Upper lobe of right lung (tissue), 1 donor: ENCODE measurements at regions not wholly inside any gene's neighbourhood (a gene's known extent, or its start where the extent isn't known, plus 50 kb on each side); places are given as distances from the start of the nearest gene placed in this dataset.
"Not testable (repeated sequence)": the region's sequence is repeated elsewhere in the genome, so short reads cannot be mapped to it uniquely, and the experiment has no call there.

Experiments
- ATAC-seq: fragments of 200-7000 bp; cut with Tn5 transposase; one replicate; pipeline ENCODE4 v1.9.1; 2020; ENCODE audit warnings: mild to moderate bottlenecking, moderate library complexity
- DNase-seq: peaks from one replicate; pipeline ENCODE4 v3.0.0-alpha.2; 2020
- H3K27ac ChIP-seq: fragments of 200-600 bp; one replicate; pipeline ENCODE4 v1.8.0; 2022
- H3K27me3 ChIP-seq: fragments of 200-600 bp; one replicate; pipeline ENCODE4 v1.8.0; 2022; ENCODE audit warnings: mild to moderate bottlenecking
- H3K36me3 ChIP-seq: fragments of 200-600 bp; one replicate; pipeline ENCODE4 v1.8.0; 2022
- H3K4me1 ChIP-seq: fragments of 200-600 bp; one replicate; pipeline ENCODE4 v1.8.0; 2022
- H3K4me3 ChIP-seq: fragments of 200-600 bp; one replicate; pipeline ENCODE4 v1.8.0; 2022; ENCODE audit warnings: mild to moderate bottlenecking
- H3K9me3 ChIP-seq: fragments of 200-600 bp; one replicate; pipeline ENCODE4 v1.8.0; 2022
- intact Hi-C: fragments of 100-400 bp; cut with DNase I; formaldehyde crosslinking; loops from one replicate; pipeline ENCODE4 v1.11.0; 2022
- TF ChIP-seq, protein P1 (sequence below): fragments of 200-600 bp; IDR thresholded peaks from one replicate; pipeline ENCODE4 v1.8.0; 2022; ENCODE audit warnings: antibody characterized with exemption
- donor health status: DM: no; HTN: yes; CAD: no; lungs with severe emphysema.

GRCh38 chr7:79998363-79998762 is 136.3 kb upstream of the GNAI1 start:
- Histone ChIP-seq H3K27ac (no peak overlapping the region), H3K36me3 (no peaks in the 10 kb centered on the region), H3K4me1 (no peaks in the 10 kb centered on the region), H3K4me3 (no peak overlapping the region), H3K9me3 (no peaks in the 10 kb centered on the region), H3K27me3 (no peaks in the 10 kb centered on the region)
- intact Hi-C loops = no loop called here
- TF ChIP-seq, protein P1, sequence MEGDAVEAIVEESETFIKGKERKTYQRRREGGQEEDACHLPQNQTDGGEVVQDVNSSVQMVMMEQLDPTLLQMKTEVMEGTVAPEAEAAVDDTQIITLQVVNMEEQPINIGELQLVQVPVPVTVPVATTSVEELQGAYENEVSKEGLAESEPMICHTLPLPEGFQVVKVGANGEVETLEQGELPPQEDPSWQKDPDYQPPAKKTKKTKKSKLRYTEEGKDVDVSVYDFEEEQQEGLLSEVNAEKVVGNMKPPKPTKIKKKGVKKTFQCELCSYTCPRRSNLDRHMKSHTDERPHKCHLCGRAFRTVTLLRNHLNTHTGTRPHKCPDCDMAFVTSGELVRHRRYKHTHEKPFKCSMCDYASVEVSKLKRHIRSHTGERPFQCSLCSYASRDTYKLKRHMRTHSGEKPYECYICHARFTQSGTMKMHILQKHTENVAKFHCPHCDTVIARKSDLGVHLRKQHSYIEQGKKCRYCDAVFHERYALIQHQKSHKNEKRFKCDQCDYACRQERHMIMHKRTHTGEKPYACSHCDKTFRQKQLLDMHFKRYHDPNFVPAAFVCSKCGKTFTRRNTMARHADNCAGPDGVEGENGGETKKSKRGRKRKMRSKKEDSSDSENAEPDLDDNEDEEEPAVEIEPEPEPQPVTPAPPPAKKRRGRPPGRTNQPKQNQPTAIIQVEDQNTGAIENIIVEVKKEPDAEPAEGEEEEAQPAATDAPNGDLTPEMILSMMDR = no peak
- ATAC-seq = no peak
- no peak for DNase-seq

GRCh38 chr7:79997345-79997744 is 137.3 kb upstream of the GNAI1 start:
- TF ChIP-seq, protein P1 = no peak
- Histone ChIP-seq H3K9me3 (no peaks in the 10 kb centered on the region), H3K4me3 (no peak overlapping the region), H3K27me3 (no peaks in the 10 kb centered on the region), H3K36me3 (no peaks in the 10 kb centered on the region), H3K4me1 (no peaks in the 10 kb centered on the region), H3K27ac (no peak overlapping the region)
- ATAC-seq (no peak), DNase-seq (no peak)
- intact Hi-C loops = no loop called here

DNA sequence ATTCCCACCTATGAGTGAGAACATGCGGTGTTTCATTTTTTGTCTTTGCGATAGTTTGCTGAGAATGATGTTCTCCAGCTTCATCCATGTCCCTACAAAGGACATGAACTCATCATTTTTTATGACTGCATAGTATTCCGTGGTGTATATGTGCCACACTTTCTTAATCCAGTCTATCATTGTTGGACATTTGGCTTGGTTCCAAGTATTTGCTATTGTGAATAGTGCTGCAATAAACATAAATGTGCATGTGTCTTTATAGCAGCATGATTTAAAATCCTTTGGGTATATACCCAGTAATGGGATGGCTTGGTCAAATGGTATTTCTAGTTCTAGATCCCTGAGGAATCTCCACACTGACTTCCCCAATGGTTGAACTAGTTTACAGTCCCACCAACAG is 138.9 kb upstream of the GNAI1 start:
- H3K9me3 ChIP-seq, intact Hi-C loops, H3K4me3 ChIP-seq, H3K36me3 ChIP-seq, ATAC-seq, H3K4me1 ChIP-seq, DNase-seq, H3K27me3 ChIP-seq, H3K27ac ChIP-seq: not testable (repeated sequence)

DNA sequence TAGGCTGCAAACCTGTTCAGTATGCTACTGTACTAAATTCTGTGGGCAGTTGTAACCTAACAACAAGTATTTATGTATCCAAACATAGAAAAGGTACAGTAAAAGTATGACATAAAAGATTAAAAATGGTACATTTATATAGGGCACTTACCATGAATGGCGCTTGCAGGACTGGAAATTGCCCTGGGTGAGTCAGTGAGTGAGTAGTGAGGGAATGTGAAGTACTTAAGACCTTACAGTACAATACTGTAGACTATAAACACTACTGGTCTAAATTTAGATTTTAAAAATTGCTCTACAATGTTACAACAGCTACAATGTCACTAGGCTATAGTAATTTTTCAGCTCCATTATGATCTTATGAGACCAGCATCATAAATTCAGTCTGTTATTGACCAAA is 146.0 kb upstream of the GNAI1 start:
- Histone ChIP-seq H3K36me3 (no peaks in the 10 kb centered on the region), H3K27ac (no peak overlapping the region), H3K27me3 (no peaks in the 10 kb centered on the region), H3K4me3 (no peak overlapping the region), H3K9me3 (no peaks in the 10 kb centered on the region), H3K4me1 (no peaks in the 10 kb centered on the region)
- no peak for ATAC-seq
- TF ChIP-seq, protein P1 = no peak
- no peak for DNase-seq
- intact Hi-C loops = no loop called here

GRCh38 chr7:79984210-79984609 is 150.4 kb upstream of the GNAI1 start:
- Histone ChIP-seq H3K9me3 (no peaks in the 10 kb centered on the region), H3K4me1 (no peaks in the 10 kb centered on the region), H3K27me3 (no peaks in the 10 kb centered on the region), H3K27ac (no peak overlapping the region), H3K4me3 (no peak overlapping the region), H3K36me3 (no peaks in the 10 kb centered on the region)
- TF ChIP-seq, protein P1 = no peak
- no peak for ATAC-seq
- no peak for DNase-seq
- intact Hi-C loops = no loop called here

- no peak overlapping the region for H3K27ac ChIP-seq
- H3K4me1 ChIP-seq = no peaks in the 10 kb centered on the region
- H3K4me3 ChIP-seq = no peak overlapping the region
- DNase-seq = no peak
- H3K27me3 ChIP-seq = no peaks in the 10 kb centered on the region
- ATAC-seq = no peak
- no peaks in the 10 kb centered on the region for H3K36me3 ChIP-seq
- no peaks in the 10 kb centered on the region for H3K9me3 ChIP-seq
- TF ChIP-seq, protein P1 = no peak
- intact Hi-C loops = no loop called here
These were observed 152.4 kb upstream of the GNAI1 start for GRCh38 chr7:79982141-79982770.
